ACHN (cell line): ENCODE measurements at regions not wholly inside any gene's neighbourhood (a gene's known extent, or its start where the extent isn't known, plus 50 kb on each side); places are given as distances from the start of the nearest gene placed in this dataset.

Experiments used
- DNase-seq: peaks from one replicate; pipeline ENCODE4 v3.0.0-alpha.2; 2015
- in situ Hi-C: cut with HindIII; loops from 2 replicates; pipeline ENCODE4 v1.10.0; 2017; ENCODE audit warnings: low sequenced_read_pairs, low pct_ligation_motif_present, low pct_unique_long_range_greater_than_20kb

- in situ Hi-C loops: no loop called here
- no peak for DNase-seq
These were observed 216.2 kb downstream of the IRS2 start for GRCh38 chr13:109569958-109570711.

DNA sequence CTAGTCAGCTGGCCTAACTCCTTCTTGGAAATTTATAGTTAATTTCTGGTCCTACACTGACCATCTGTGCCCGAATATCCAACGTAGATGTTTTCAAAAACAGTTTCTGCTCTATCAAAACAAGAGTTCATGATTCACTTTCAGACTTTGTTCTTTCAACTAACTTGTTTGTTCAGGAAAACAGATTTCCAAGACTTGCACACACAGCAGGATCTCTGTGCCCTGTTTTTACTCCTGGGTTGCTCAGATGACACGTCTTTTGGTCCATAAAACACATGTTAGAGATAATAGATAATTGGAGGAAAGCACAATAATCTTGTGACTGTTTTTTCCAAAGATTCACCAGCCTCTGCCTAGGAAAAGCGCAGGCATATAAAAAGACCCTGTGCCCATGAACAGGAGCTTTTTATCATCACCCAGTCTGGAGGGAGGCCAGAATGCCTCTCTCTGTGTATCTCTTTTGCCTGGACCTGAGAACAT, 218.0 kb downstream of the IRS2 start:
- DNase-seq: no peak
- in situ Hi-C loops: no loop called here

- in situ Hi-C loops: no loop called here
- no peak for DNase-seq
These were observed 219.1 kb downstream of the IRS2 start for GRCh38 chr13:109567315-109567714.

DNA sequence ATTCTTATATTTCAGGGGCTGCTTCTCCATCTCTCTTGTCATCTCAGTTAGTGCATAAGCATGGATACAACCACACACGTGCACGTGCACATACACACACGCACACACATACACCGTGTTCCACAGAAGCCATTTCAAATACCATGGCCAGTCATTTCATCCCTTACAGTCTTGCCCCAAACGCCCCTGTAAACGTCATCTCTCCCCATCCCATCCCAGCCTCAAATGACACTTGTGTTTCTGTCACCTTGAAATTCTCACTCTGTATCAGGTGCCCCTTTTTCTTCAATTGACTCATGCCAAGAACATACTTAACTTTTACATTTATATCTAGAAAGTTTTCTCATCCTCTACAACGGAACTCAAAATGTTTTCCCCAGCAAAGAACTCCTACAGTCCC, 220.5 kb downstream of the IRS2 start:
- in situ Hi-C loops: no loop called here
- DNase-seq: no peak

DNA sequence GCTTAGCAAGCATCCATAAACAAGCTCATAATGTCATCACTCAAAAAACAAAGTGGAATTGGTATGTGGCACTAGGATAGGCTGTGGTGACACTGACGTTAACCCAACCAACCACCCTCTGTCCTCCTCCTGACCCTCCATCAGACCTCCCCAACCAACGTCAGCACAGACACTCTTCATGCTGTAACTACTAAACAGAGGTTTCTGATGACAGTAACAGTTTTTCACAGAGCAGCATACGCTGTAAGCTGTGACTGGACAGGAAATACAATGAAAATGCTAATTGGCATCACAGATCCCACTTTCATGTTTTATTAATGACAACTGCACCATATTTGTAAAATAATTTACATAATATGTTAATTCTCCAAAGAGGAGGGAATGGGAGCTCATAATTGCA, 238.0 kb downstream of the IRS2 start:
- DNase-seq: no peak
- in situ Hi-C loops: no loop called here

- in situ Hi-C loops: no loop called here
- no peak for DNase-seq
These were observed 238.4 kb downstream of the IRS2 start for GRCh38 chr13:109547942-109548341.

DNA sequence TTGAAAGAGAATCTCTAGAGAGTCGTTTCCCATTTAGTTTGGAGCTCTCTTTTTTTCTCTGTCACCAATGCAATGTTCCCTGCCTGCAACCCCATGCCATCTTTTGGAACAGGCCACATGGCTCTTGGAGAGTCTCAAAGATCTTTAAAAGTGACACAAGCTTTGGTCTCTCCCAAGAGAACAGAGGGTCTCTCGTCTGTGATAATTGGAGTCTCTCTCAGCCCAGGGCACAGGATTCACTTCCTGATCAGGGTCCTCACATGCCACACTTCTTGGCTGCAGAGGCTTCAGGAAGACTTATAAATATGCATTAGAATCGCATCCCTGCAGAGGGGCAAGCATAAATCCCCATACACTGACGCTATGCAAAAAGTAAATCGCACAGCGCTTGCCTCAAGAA, 240.5 kb downstream of the IRS2 start:
- DNase-seq: no peak
- in situ Hi-C loops: no loop called here

DNA sequence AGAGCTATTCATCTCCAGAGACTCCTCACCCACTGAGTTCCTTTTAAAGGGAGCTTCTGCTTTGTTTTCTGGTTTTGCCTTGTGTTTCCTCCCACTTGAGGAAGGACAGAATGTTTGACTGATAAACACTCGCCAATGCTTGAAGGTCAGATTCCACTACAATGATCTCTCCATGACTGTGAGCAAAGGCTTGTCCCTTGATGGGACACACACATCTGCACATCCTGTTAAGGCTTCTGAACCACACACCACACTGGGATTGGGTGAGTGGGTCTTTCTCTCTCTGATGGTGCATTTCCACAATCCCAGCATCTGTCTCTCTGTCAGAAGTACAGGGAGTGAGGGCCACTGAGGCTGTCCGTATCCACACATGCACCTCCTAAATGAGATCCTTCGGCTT, 245.3 kb downstream of the IRS2 start:
- no peak for DNase-seq
- in situ Hi-C loops: no loop called here

DNA sequence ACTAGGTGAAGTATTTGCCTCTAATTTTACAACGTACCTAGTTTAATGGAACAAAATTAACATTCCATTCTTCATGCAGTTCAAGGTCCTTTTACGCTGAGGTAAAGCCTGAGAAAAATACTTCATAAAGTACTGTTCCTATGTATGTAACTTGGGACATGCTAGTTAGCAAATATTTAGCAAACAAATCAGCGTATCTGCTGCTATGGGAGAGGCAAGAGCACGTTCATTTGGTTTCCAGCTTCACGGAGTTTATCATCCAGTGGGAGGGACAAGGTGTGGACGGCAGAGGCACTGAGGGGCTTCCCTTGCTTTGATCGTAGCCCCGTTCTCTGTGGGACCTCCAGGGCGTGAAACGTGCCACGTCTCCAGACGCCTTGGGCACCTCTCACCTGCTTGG, 248.8 kb downstream of the IRS2 start:
- no peak for DNase-seq
- in situ Hi-C loops: no loop called here

- in situ Hi-C loops: no loop called here
- DNase-seq: no peak
These were observed 253.0 kb downstream of the IRS2 start for GRCh38 chr13:109533350-109533749.

DNA sequence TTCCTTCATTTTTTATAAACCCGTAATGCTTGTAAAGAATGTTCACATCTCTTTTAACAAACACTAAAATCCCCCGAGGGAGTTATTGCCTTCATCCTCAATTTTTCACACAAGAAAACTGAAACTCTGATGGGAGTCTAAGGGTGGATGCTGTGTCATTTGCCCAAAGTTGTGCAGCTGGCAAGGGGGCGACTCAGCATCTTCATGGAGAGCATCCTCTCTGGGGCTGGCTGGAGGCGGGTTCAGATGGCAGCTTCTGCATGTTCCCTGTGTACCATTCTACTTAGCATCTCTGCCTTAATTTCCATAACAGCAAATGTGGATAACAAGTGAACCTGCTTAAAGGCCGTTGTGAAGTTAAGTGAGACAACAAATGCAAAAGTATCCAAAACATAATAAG, 256.4 kb downstream of the IRS2 start:
- no peak for DNase-seq
- in situ Hi-C loops: no loop called here

- in situ Hi-C loops: no loop called here
- no peak for DNase-seq
These were observed 264.7 kb downstream of the IRS2 start for GRCh38 chr13:109521719-109522118.

DNA sequence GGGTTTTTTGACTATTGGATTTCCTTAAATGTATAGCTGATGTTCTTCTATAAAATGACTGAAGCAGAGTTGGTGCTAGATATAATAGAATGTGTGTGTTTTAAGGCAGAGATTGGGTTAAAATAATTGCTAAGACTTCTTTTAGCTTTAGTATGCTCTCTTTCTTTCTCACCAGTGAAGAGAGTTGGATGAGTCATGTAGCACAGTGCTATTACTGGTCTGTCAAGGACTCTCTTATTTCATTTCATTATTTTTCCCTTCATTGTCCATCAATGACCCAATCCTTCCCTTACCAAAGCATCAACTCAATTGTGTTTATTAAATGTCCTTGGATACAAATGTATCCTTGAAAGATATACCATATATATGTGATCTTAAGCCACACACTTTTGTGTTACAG, 268.9 kb downstream of the IRS2 start:
- no peak for DNase-seq
- in situ Hi-C loops: no loop called here

DNA sequence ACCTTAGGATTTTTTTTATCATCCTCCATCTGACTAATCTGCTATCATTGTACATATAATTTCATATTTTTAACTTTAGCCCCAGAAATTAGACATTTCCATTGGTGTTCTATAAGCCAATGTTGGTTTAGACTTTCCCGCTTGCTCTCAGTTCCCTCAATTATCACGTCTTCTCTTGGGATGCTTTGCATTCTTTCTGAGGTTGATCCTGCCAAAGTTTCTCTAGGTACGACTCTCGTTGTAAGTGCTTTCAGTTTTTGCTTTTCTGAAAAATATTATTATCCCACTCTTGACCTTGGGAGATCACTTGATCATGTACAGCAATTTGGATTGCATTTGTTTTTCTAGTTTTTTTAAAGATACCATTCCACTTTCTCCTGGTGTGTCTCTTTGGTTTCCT, 270.2 kb downstream of the IRS2 start:
- in situ Hi-C loops: no loop called here
- DNase-seq: no peak

DNA sequence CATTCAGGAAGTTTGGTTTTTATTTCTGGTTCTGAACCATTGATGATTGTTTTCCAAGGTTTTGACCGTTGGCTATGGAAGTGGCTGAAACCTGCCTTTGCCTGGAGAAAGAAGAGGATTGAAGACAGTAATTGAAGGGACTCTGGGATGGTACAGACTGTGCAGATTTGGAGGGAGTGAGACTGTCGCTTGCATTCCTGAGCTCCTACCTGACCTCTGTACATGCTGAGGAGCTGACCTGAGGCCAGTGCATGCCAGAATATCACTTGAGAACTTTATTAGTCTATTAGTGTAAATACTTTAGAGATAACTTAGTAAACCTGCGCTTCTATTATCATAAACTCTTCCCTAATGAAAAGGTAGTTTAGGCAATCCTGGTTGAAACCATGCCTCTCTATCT, 276.4 kb downstream of the IRS2 start:
- in situ Hi-C loops: no loop called here
- no peak for DNase-seq

DNA sequence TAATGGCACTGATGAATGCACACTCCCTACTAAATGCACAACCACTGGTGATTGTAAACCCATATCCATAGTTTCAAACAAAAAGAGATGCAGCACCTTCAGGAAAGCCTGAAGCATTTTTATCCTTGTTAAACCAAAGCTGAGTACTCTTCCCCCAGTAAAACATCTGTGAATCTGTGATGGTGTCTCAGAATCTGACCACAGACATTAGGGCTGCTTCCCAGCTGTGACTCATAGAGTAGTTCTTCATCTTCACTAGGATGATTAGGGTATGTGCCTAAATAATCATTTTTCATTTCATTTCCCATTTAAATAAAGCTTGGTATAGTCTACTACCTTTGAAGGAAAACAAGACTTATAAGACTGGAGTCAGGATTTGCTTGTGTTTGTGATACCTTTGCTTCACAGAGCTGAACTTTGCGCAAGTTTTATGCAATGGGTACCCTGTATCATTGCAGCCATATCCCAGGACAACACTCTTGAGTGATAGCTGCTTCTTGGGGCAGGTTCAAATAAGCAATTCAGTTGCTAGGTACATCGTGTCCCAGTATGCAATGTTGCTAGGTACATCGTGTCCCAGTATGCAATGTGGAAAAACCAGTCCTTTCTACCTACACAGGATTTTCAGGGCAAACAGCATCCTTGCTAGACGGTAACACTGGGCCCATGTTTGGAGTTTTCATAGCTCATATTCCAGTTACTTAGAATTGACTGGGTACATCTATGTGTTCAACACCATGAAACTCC, 277.1 kb downstream of the IRS2 start:
- DNase-seq: no peak
- in situ Hi-C loops: no loop called here

GRCh38 chr13:109500146-109500773, 286.1 kb downstream of the IRS2 start:
- no peak for DNase-seq
- in situ Hi-C loops: no loop called here

DNA sequence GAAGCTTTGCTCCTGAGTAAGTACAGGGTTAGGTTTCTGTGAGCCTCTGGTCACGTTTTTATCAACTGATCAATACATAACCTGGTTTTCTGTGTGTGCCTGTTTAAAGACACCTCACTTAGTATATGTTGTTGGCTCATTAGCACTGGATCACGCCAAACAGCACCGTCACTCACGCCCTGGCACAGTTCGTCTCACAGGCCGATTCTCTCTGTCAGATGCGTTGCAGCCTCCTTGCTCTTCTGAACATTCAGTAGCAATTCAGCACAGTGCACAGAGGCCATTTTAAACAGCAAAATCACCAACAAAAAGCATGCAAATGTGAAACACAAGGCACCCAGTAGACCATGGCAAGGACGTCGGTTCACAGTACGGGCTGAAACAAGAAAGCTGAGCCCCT, 288.5 kb downstream of the IRS2 start:
- in situ Hi-C loops: no loop called here
- DNase-seq: no peak

DNA sequence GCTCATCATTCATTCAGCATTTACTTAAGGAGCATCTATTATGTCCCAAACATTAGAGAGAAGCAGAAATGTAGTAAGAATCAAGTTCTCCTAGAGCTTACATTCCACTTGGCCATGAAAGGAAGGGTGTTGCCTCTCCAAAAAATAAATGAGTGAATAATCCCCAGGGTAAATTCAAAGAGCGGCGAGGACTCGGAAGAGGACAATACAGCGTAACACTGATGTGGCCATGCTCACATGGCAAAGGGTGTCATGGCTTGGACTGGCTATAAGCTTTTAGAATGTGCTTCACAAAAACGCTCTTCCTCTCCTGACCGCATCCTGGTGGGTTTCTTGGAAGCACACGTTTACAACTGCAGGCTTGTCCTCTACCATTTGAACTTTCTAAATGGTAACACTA, 290.2 kb downstream of the IRS2 start:
- in situ Hi-C loops: no loop called here
- no peak for DNase-seq

GRCh38 chr13:109494925-109495369, 291.4 kb downstream of the IRS2 start:
- DNase-seq: no peak
- in situ Hi-C loops: no loop called here
